Activated CD8-positive, alpha-beta T cell treated with anti-CD3 and anti-CD28 coated beads, Interleukin-2, amount 10 ng/mL, durations not matched to agents 7 days and 5 days (primary cell): ENCODE measurements at regions not wholly inside any gene's neighbourhood (a gene's known extent, or its start where the extent isn't known, plus 50 kb on each side); places are given as distances from the start of the nearest gene placed in this dataset.

Source experiments
- ATAC-seq: fragments of 150-1000 bp; cut with Tn5 transposase; one replicate; pipeline ENCODE4 v1.10.0; 2021; ENCODE audit warnings: moderate library complexity
- CTCF ChIA-PET: fragments of 350-600 bp; sonication (Branson Sonifier 250); formaldehyde crosslinking; loops from one replicate; lab custom pipeline; 2021; ENCODE audit warnings: antibody characterized with exemption; lab: Charles Lee
- POLR2A ChIA-PET: fragments of 350-600 bp; sonication (Branson Sonifier 250); formaldehyde crosslinking; loops from one replicate; lab custom pipeline; 2021; ENCODE audit warnings: antibody characterized with exemption; lab: Charles Lee
- DNase-seq: peaks from one replicate; pipeline ENCODE4 v3.0.0-alpha.2; 2020
- H3K27ac Mint-ChIP-seq: one replicate; pipeline ENCODE4 v1.8.0; 2021; ENCODE audit warnings: mild to moderate bottlenecking, mixed read lengths
- H3K27me3 Mint-ChIP-seq: one replicate; pipeline ENCODE4 v1.8.0; 2021; ENCODE audit warnings: low read depth, mixed read lengths
- H3K36me3 Mint-ChIP-seq: one replicate; pipeline ENCODE4 v1.8.0; 2021; ENCODE audit warnings: low read depth, mixed read lengths
- H3K4me1 Mint-ChIP-seq: one replicate; pipeline ENCODE4 v1.8.0; 2021; ENCODE audit warnings: low read depth, mixed read lengths
- H3K4me3 Mint-ChIP-seq: one replicate; pipeline ENCODE4 v1.8.0; 2021; ENCODE audit warnings: mild to moderate bottlenecking, mixed read lengths
- H3K9me3 Mint-ChIP-seq: one replicate; pipeline ENCODE4 v1.8.0; 2022; ENCODE audit warnings: mixed read lengths; ENCODE audit not compliant: insufficient read depth

DNA sequence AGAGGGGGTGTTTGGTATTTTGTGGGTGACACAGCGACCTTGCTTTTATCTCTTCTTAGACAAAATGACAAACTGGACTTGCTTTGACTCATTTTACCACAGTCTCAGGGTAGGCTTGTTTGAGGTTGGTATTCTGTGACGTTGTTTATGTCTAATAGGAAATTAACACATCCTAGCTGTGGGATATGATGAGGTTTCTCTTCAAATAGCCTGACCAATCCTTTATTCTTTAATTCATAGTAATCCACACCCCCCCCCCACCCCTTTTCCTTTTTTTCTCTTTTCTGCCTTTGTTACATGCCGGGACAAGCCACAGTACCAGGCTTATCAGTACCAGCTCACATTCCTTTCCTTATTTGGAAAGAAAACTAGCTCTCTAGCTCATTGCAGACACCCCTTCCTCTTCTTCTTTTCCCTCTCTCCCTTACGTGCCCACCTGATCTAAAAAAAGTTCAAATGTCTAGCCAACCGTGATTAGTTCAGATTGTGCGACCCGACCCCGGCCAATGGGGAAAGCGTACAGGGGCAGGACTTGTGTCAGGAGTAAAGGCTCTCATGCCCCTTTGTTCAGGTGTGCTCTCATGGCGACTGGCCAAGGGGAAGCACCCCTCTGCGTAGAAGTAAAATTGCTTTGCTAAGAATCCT is 52.2 kb upstream of the PTPRM start:
- H3K36me3 Mint-ChIP-seq = no peaks in the 10 kb centered on the region
- H3K4me1 Mint-ChIP-seq = no peaks in the 10 kb centered on the region
- no peak for DNase-seq
- ATAC-seq = no peak
- no peak overlapping the region for H3K4me3 Mint-ChIP-seq
- ChIA-PET POLR2A (no interaction called here), CTCF (no interaction called here)
- no peak overlapping the region for H3K27ac Mint-ChIP-seq
- no peaks in the 10 kb centered on the region for H3K27me3 Mint-ChIP-seq
- no peaks in the 10 kb centered on the region for H3K9me3 Mint-ChIP-seq

DNA sequence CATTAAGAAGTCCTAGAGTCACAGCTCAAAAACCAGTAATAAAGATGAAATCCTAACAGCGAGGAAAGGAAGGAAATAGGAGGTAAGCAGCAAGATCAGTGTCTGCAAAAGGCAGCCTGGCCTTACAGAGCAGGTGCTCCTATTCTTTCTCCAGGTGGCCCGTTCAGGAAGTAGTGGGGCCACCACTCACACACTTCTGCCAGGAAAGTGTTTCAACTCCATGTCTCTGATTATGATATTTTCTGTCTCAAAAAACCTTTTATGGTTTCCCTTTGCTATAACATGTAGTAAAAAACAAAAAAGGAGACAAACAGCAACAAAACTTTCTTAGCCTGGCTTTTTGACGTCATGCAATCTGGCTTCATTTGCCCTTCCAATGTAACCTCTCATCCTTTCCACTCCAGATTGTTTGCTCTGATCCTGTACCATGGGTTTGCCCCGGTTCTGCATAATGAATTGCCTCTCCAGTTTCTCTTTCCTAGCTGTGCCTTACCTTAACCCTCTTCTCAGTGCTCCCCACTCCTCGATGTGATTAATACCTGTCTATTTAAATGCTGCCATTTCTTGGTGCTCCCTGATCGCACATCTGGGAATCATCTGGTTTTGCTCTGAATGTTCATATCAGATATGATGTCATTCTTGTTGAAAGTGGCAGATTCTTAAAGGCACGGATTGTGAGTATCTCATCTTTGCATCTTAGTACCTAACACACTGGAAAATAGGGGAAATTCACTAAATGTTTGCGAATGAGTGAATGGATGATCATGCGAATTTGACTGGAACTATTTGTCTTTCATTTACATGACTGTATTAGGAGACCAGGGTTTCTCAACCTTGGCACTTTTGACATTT is 50.6 kb upstream of the PTPRM start:
- Mint-ChIP-seq H3K9me3 (no peaks in the 10 kb centered on the region), H3K36me3 (no peaks in the 10 kb centered on the region), H3K4me1 (no peaks in the 10 kb centered on the region), H3K27me3 (no peaks in the 10 kb centered on the region), H3K4me3 (no peak overlapping the region), H3K27ac (no peak overlapping the region)
- POLR2A ChIA-PET = no interaction called here
- CTCF ChIA-PET = no interaction called here
- ATAC-seq (no peak), DNase-seq (no peak)
